BLaER1 (cell line): ENCODE measurements at regions not wholly inside any gene's neighbourhood (a gene's known extent, or its start where the extent isn't known, plus 50 kb on each side); places are given as distances from the start of the nearest gene placed in this dataset.

ENCODE experiments used
- H3K27ac ChIP-seq: shearing (Covaris generic); formaldehyde crosslinking; 2 replicates; pipeline ENCODE4 v1.8.1; 2022
- H3K27me3 ChIP-seq: shearing (Covaris generic); formaldehyde crosslinking; 2 replicates; pipeline ENCODE4 v1.8.1; 2022
- H3K36me3 ChIP-seq: shearing (Covaris generic); formaldehyde crosslinking; 2 replicates; pipeline ENCODE4 v1.8.1; 2022
- H3K4me1 ChIP-seq: shearing (Covaris generic); formaldehyde crosslinking; 2 replicates; pipeline ENCODE4 v1.8.1; 2022
- H3K4me2 ChIP-seq: shearing (Covaris generic); formaldehyde crosslinking; 2 replicates; pipeline ENCODE4 v1.8.1; 2022
- H3K4me3 ChIP-seq: shearing (Covaris generic); formaldehyde crosslinking; 2 replicates; pipeline ENCODE4 v1.8.1; 2022
- H3K9ac ChIP-seq: shearing (Covaris generic); formaldehyde crosslinking; 2 replicates; pipeline ENCODE4 v1.8.1; 2022
- H3K9me3 ChIP-seq: shearing (Covaris generic); formaldehyde crosslinking; 2 replicates; pipeline ENCODE4 v1.8.1; 2022
- H4K20me1 ChIP-seq: shearing (Covaris generic); formaldehyde crosslinking; 2 replicates; pipeline ENCODE4 v1.8.1; 2022
- Cebpa-rat ChIP-seq: shearing (Covaris generic); IDR thresholded peaks from 2 replicates; pipeline ENCODE4 v1.8.1; 2022

DNA sequence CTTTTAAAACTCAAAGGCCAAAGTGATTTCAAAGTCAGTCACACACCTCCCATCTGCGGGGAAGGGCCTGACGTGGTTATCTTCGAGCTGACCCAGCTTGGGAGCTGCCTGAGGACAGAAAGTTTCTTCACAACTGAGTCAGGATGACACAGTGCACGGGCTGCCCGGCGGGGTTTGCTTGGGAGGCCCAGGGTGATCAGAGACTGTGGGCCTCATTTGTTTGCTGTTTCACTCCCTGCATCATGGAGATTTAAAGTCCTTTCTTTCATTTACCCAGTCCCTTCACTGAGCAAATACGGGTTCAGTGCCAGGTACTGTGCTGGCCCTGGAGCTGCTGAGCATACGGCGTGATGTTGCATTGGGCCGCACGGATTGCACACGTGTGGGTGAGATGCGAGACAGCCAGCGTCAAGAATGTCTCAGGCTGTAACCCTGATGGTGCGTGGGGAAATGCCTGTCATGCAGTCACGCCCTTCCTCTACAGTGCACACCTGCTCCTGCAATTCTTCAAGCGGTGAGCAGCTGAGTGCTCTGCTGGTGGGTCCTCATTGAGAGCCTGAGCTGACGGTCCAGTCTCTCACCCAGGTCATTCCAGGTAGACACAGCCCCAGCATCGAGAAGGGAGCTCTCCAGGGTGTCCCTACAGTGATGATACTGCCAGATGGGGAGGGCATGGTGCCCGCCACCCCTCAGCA, 82.7 kb upstream of the PMEPA1 start:
- Histone ChIP-seq H3K4me3 (no peak overlapping the region), H3K4me1 (peaks cover 35% of the 10 kb centered on the region), H3K9ac (peak overlapping the region; percentile 16; the same call in 1 of the 2 replicates), H3K9me3 (no peaks in the 10 kb centered on the region), H3K27ac (no peak overlapping the region), H3K36me3 (no peaks in the 10 kb centered on the region), H3K27me3 (no peaks in the 10 kb centered on the region), H3K4me2 (peak overlapping the region; percentile 77), H4K20me1 (no peaks in the 10 kb centered on the region)
- TF ChIP-seq Cebpa-rat, result no peak

GRCh38 chr20:57791966-57792365, 82.2 kb upstream of the PMEPA1 start:
- Histone ChIP-seq H4K20me1 (no peaks in the 10 kb centered on the region), H3K4me2 (peak overlapping the region; percentile 77), H3K4me1 (peaks cover 35% of the 10 kb centered on the region), H3K9ac (peak overlapping the region; percentile 16; the same call in 1 of the 2 replicates), H3K9me3 (no peaks in the 10 kb centered on the region), H3K4me3 (no peak overlapping the region), H3K27ac (no peak overlapping the region), H3K36me3 (no peaks in the 10 kb centered on the region), H3K27me3 (no peaks in the 10 kb centered on the region)
- no peak for TF ChIP-seq Cebpa-rat

- TF ChIP-seq Cebpa-rat, result no peak
- Histone ChIP-seq H3K9me3 (no peaks in the 10 kb centered on the region), H3K9ac (peak overlapping the region; percentile 16; the same call in 1 of the 2 replicates), H3K4me3 (no peak overlapping the region), H3K36me3 (no peaks in the 10 kb centered on the region), H3K4me2 (peak overlapping the region; percentile 77), H3K27ac (no peak overlapping the region), H3K4me1 (peaks cover 35% of the 10 kb centered on the region), H3K27me3 (no peaks in the 10 kb centered on the region), H4K20me1 (no peaks in the 10 kb centered on the region)
These were observed 81.6 kb upstream of the PMEPA1 start for GRCh38 chr20:57791178-57791962.

- Histone ChIP-seq H3K4me1 (peaks cover 31% of the 10 kb centered on the region), H3K27ac (no peak overlapping the region), H3K27me3 (no peaks in the 10 kb centered on the region), H3K36me3 (no peaks in the 10 kb centered on the region), H3K4me2 (peak overlapping the region; percentile 10; the same call in 1 of the 2 replicates), H3K4me3 (no peak overlapping the region), H3K9me3 (no peaks in the 10 kb centered on the region), H4K20me1 (no peaks in the 10 kb centered on the region), H3K9ac (no peak overlapping the region)
- TF ChIP-seq Cebpa-rat, result no peak
These were observed 80.4 kb upstream of the PMEPA1 start for GRCh38 chr20:57790176-57790575.

DNA sequence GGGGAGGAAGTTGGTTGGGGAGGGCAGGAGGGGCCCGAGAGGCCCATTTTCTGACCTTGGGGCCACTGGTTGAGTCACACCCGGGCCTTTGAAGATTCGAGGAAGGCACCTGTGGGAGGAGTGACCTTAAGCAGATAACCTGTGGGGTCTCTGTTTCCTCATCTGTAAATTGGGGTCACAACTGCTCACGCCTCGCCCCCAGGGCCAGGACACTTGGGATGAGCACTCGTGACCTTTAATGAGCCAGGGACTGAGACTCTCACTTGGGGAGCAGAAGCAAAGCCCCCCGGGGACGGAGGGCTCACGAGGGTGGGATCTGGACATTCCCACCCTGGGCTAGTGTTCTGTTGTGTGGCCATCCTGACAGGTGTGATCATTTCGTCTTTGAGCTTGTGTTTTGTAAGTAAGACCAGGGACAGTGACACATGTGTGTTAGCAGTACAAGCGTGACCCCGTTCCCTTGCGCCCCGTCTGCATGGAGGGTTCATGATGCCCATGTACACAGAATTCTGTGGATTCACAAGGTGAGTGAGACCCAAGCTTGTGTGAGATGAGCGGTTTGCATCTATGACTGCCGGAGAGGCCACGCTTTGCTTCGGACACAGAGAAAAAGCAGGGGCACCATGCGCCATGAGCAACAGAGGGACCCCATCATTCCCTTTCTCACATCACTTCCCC, 79.3 kb upstream of the PMEPA1 start:
- Histone ChIP-seq H3K27me3 (no peaks in the 10 kb centered on the region), H4K20me1 (no peaks in the 10 kb centered on the region), H3K36me3 (no peaks in the 10 kb centered on the region), H3K9ac (no peak overlapping the region), H3K27ac (no peak overlapping the region), H3K9me3 (no peaks in the 10 kb centered on the region), H3K4me1 (peaks cover 40% of the 10 kb centered on the region), H3K4me2 (no peak overlapping the region), H3K4me3 (no peak overlapping the region)
- TF ChIP-seq Cebpa-rat, result no peak

- Histone ChIP-seq H3K4me2 (no peak overlapping the region), H3K9me3 (no peaks in the 10 kb centered on the region)
These were observed 78.4 kb upstream of the PMEPA1 start for GRCh38 chr20:57787990-57788781.

GRCh38 chr20:57787151-57787989, 77.6 kb upstream of the PMEPA1 start:
- no peak overlapping the region for H3K4me2 ChIP-seq
- H3K9me3 ChIP-seq, result no peaks in the 10 kb centered on the region
- H3K4me1 ChIP-seq, result peaks cover 50% of the 10 kb centered on the region
- H3K9ac ChIP-seq, result no peak overlapping the region
- no peaks in the 10 kb centered on the region for H4K20me1 ChIP-seq
- H3K4me3 ChIP-seq, result no peak overlapping the region
- TF ChIP-seq Cebpa-rat, result no peak
- H3K27me3 ChIP-seq, result no peaks in the 10 kb centered on the region
- H3K36me3 ChIP-seq, result no peaks in the 10 kb centered on the region
- no peak overlapping the region for H3K27ac ChIP-seq

More at GRCh38 chr20:57787990-57788781, 78.4 kb upstream of the PMEPA1 start:
- TF ChIP-seq Cebpa-rat, result no peak
- no peak overlapping the region for H3K9ac ChIP-seq
- no peaks in the 10 kb centered on the region for H4K20me1 ChIP-seq
- no peaks in the 10 kb centered on the region for H3K27me3 ChIP-seq
- peaks cover 49% of the 10 kb centered on the region for H3K4me1 ChIP-seq
- H3K27ac ChIP-seq, result no peak overlapping the region
- H3K4me3 ChIP-seq, result no peak overlapping the region
- H3K36me3 ChIP-seq, result no peaks in the 10 kb centered on the region

- H3K36me3 ChIP-seq, result no peaks in the 10 kb centered on the region
- H3K9me3 ChIP-seq, result no peaks in the 10 kb centered on the region
- no peak overlapping the region for H3K27ac ChIP-seq
- no peaks in the 10 kb centered on the region for H3K27me3 ChIP-seq
- peaks cover 48% of the 10 kb centered on the region for H3K4me1 ChIP-seq
- no peak overlapping the region for H3K4me3 ChIP-seq
- no peaks in the 10 kb centered on the region for H4K20me1 ChIP-seq
- TF ChIP-seq Cebpa-rat, result no peak
- H3K9ac ChIP-seq, result no peak overlapping the region
- no peak overlapping the region for H3K4me2 ChIP-seq
These were observed 76.6 kb upstream of the PMEPA1 start for GRCh38 chr20:57786304-57786932.
